Endothelial cell of umbilical vein (primary cell): ENCODE measurements at regions not wholly inside any gene's neighbourhood (a gene's known extent, or its start where the extent isn't known, plus 50 kb on each side); places are given as distances from the start of the nearest gene placed in this dataset.
"Not testable (repeated sequence)": the region's sequence is repeated elsewhere in the genome, so short reads cannot be mapped to it uniquely, and the experiment has no call there.

Experiments used
- BruUV-seq: library from RNA; stranded (reverse); fragments of 400-500 nt; replicated peaks from 2 replicates; lab custom pipeline; 2021; lab: Mats Ljungman, UMichigan
- CTCF ChIA-PET: fragments of 300-600, 350-600 bp; sonication (Branson Sonifier 250); formaldehyde crosslinking; loops from one replicate; lab custom pipeline; 2021; ENCODE audit warnings: antibody characterized with exemption, inconsistent platforms; lab: Charles Lee
- POLR2A ChIA-PET: fragments of 300-600, 350-600 bp; sonication (Branson Sonifier 250); formaldehyde crosslinking; loops from one replicate; lab custom pipeline; 2021; ENCODE audit warnings: antibody characterized with exemption, inconsistent platforms; lab: Charles Lee
- DNase-seq: peaks from one replicate; pipeline ENCODE4 v3.0.0-alpha.2; 2011; ENCODE audit warnings: low read depth, low spot score
- FAIRE-seq: peaks from 2 replicates; lab custom pipeline; 2011; peaks lifted over from hg19 to GRCh38; lab: Jason Lieb, UNC
- H2AFZ ChIP-seq: 2 replicates; pipeline ENCODE4 v1.6.0; 2012; ENCODE audit warnings: low read depth, low read length, control low read depth, inconsistent platforms
- H3K27ac ChIP-seq: 2 replicates; pipeline ENCODE4 v1.5.1; 2011; ENCODE audit warnings: low read depth, mild to moderate bottlenecking, control low read depth, low read length, moderate library complexity; ENCODE audit not compliant: insufficient read depth
- H3K27me3 ChIP-seq, 2 experiments: 2 replicates each; pipeline versions ENCODE4 v1.6.0 to v1.6.1; 2011; ENCODE audit warnings: low read length in 2 of 2, mixed read lengths in 1 of 2; ENCODE audit not compliant: control insufficient read depth in 2 of 2, insufficient read depth in 2 of 2
- H3K36me3 ChIP-seq, 2 experiments: 2 replicates in 1 of 2; 3 replicates in 1 of 2; pipeline ENCODE4 v1.5.1; 2011; ENCODE audit warnings: low read length in 2 of 2, mild to moderate bottlenecking in 1 of 2, moderate library complexity in 1 of 2; ENCODE audit not compliant: control insufficient read depth in 2 of 2, insufficient read depth in 2 of 2; ENCODE audit errors: extremely low read depth in 1 of 2
- H3K4me1 ChIP-seq: 3 replicates; pipeline ENCODE4 v1.5.1; 2011; ENCODE audit warnings: mild to moderate bottlenecking, low read length; ENCODE audit not compliant: control insufficient read depth, insufficient read depth; ENCODE audit errors: extremely low read depth
- H3K4me2 ChIP-seq: 2 replicates; pipeline ENCODE4 v1.6.1; 2011; ENCODE audit warnings: low read length, control low read depth, mixed read lengths; ENCODE audit not compliant: insufficient read depth
- H3K4me3 ChIP-seq, 3 experiments: fragments of 200-600 bp in 1 of 3; sonication (generic), shearing (Covaris generic) in 1 of 3; replicated peaks in 1 of 3; 2 replicates each; pipeline ENCODE4 v1.5.1; 2011 to 2016; ENCODE audit warnings: control low read depth in 3 of 3, low read length in 3 of 3, mild to moderate bottlenecking in 2 of 3, inconsistent platforms in 1 of 3, low read depth in 1 of 3, moderate library complexity in 1 of 3; ENCODE audit not compliant: insufficient read depth in 1 of 3
- H3K79me2 ChIP-seq: 2 replicates; pipeline ENCODE4 v1.6.0; 2012; ENCODE audit warnings: low read length, inconsistent platforms; ENCODE audit not compliant: control insufficient read depth, insufficient read depth
- H3K9ac ChIP-seq: replicated peaks from 2 replicates; pipeline ENCODE3; 2011; ENCODE audit warnings: low read length, control low read depth; ENCODE audit not compliant: insufficient read depth; ENCODE audit errors: extremely low read depth
- H3K9me1 ChIP-seq: replicated peaks from 3 replicates; pipeline ENCODE4 v1.6.0; 2011; ENCODE audit warnings: mild to moderate bottlenecking, low read length; ENCODE audit not compliant: control insufficient read depth, insufficient read depth; ENCODE audit errors: extremely low read depth
- H3K9me3 ChIP-seq: replicated peaks from 2 replicates; pipeline ENCODE4 v1.5.1; 2012; ENCODE audit warnings: low read length, inconsistent platforms; ENCODE audit not compliant: control insufficient read depth, insufficient read depth
- H4K20me1 ChIP-seq: replicated peaks from 2 replicates; pipeline ENCODE3; 2011; ENCODE audit warnings: mild to moderate bottlenecking, low read length; ENCODE audit not compliant: control insufficient read depth, insufficient read depth; ENCODE audit errors: extremely low read depth
- EZH2 ChIP-seq: IDR thresholded peaks from 2 replicates; pipeline ENCODE4 v1.6.1; 2012; ENCODE audit warnings: borderline replicate concordance, low read depth, mild to moderate bottlenecking, moderate library complexity, low read length, inconsistent platforms; ENCODE audit not compliant: severe bottlenecking
- FOS ChIP-seq: IDR thresholded peaks from 2 replicates; pipeline ENCODE4 v1.6.1; 2011; ENCODE audit warnings: mild to moderate bottlenecking, low read length, moderate library complexity, borderline replicate concordance; ENCODE audit not compliant: insufficient read depth
- GATA2 ChIP-seq: IDR thresholded peaks from 2 replicates; pipeline ENCODE4 v1.7.0; 2011; ENCODE audit warnings: low read depth, mild to moderate bottlenecking, moderate library complexity, mixed read lengths, low read length; ENCODE audit not compliant: insufficient read length, insufficient read depth
- JUN ChIP-seq: IDR thresholded peaks from 2 replicates; pipeline ENCODE4 v1.6.1; 2011; ENCODE audit warnings: borderline replicate concordance, low read depth; ENCODE audit not compliant: insufficient read length, insufficient read depth
- POLR2AphosphoS5 ChIP-seq: IDR thresholded peaks from 2 replicates; pipeline ENCODE4 v1.6.1; 2012; ENCODE audit warnings: low read depth, mild to moderate bottlenecking, control low read depth, low read length, moderate library complexity; ENCODE audit not compliant: insufficient read depth
- dilution Hi-C: fragments of 300-500 bp; cut with MboI; formaldehyde crosslinking; loops from one replicate; pipeline ENCODE4 v1.15.0; 2019; ENCODE audit warnings: low sequenced_read_pairs; ENCODE audit not compliant: extremely low pct_ligation_motif_present
- intact Hi-C: fragments of 100-400 bp; cut with micrococcal nuclease; formaldehyde crosslinking; loops from one replicate; pipeline ENCODE4 v1.10.0; 2022
- TF ChIP-seq, protein P1 (sequence below), 2 donors: IDR thresholded peaks; 1 replicate in 1 of 2; 2 replicates in 1 of 2; pipeline ENCODE4 v1.5.1; 2011; ENCODE audit warnings: low read length in 2 of 2, mild to moderate bottlenecking in 2 of 2, moderate library complexity in 2 of 2, control low read depth in 1 of 2, inconsistent platforms in 1 of 2, low read depth in 1 of 2; ENCODE audit not compliant: insufficient read depth in 1 of 2; ENCODE audit errors: extremely low read depth in 1 of 2

DNA sequence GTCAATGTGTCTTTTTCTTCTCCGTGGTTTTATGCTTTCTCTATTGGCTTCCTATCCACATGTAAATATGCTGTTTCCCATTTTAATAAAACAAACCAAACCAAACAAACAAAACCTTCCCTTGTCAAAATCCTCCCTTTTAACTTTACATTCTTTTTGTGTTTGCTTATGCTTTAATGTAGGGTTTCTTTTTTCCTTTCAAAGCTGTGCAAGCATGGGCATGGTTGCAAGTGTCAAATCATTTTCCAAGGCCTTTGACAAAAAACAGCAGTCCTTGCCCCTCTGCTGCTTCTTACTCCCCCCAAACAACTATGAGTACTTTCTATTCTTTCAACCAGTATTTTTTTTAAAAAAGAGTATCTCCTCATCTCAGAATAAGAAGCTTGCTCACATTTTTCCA is 66.0 kb upstream of the ACYP2 start:
- TF ChIP-seq, protein P1, sequence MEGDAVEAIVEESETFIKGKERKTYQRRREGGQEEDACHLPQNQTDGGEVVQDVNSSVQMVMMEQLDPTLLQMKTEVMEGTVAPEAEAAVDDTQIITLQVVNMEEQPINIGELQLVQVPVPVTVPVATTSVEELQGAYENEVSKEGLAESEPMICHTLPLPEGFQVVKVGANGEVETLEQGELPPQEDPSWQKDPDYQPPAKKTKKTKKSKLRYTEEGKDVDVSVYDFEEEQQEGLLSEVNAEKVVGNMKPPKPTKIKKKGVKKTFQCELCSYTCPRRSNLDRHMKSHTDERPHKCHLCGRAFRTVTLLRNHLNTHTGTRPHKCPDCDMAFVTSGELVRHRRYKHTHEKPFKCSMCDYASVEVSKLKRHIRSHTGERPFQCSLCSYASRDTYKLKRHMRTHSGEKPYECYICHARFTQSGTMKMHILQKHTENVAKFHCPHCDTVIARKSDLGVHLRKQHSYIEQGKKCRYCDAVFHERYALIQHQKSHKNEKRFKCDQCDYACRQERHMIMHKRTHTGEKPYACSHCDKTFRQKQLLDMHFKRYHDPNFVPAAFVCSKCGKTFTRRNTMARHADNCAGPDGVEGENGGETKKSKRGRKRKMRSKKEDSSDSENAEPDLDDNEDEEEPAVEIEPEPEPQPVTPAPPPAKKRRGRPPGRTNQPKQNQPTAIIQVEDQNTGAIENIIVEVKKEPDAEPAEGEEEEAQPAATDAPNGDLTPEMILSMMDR (IDR thresholded peaks at IDR 0.05; ENCODE audit: extremely low read depth in 1 of 2, insufficient read depth in 1 of 2, low read depth in 1 of 2, low read length in 2 of 2), result no peak
- no peak for TF ChIP-seq POLR2AphosphoS5
- TF ChIP-seq JUN, result no peak
- no peak for TF ChIP-seq EZH2
- no peak for TF ChIP-seq GATA2
- TF ChIP-seq FOS, result no peak
- Histone ChIP-seq H3K36me3 (no peaks in the 10 kb centered on the region), H3K9ac (no peak overlapping the region), H3K9me1 (no peaks in the 10 kb centered on the region), H3K4me1 (no peaks in the 10 kb centered on the region), H4K20me1 (no peaks in the 10 kb centered on the region), H3K27me3 (no peaks in the 10 kb centered on the region), H3K27ac (no peak overlapping the region), H3K4me2 (no peak overlapping the region), H3K79me2 (no peaks in the 10 kb centered on the region), H2AFZ (no peak overlapping the region), H3K9me3 (no peaks in the 10 kb centered on the region), H3K4me3 (no peak overlapping the region)
- no peak for DNase-seq
- dilution Hi-C loops, result no loop called here
- CTCF ChIA-PET, result no interaction called here
- peak; percentile 43 for FAIRE-seq
- intact Hi-C loops, result no loop called here
- POLR2A ChIA-PET, result no interaction called here
- BruUV-seq, result no TSS peak

DNA sequence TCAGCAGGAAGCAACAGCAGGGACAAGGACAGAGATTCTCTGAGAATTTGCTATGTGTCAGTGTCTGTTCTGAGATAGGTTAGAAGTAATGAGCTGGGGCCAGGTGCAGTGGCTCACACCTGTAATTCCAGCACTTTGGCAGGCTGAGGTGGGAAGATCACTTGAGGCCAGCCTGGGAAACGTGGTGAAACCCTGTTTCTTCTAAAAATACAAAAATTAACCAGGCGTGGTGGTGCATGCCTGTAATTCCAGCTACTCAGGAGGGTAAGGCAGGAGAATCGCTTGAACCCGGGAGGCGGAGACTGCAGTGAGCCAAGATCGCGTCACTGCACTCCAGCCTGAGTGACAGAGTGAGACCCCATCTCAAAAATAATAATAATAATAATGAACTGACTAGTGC is 66.5 kb upstream of the ACYP2 start:
- H3K27me3 ChIP-seq, DNase-seq, H3K4me3 ChIP-seq, H3K79me2 ChIP-seq, POLR2A ChIA-PET, FAIRE-seq, H3K27ac ChIP-seq, H2AFZ ChIP-seq, BruUV-seq, H3K9me1 ChIP-seq, H3K36me3 ChIP-seq, intact Hi-C loops, CTCF ChIA-PET, H3K4me1 ChIP-seq, dilution Hi-C loops, H4K20me1 ChIP-seq, H3K9ac ChIP-seq, H3K4me2 ChIP-seq, H3K9me3 ChIP-seq: not testable (repeated sequence)
